HG03060 (cell line): ENCODE measurements at regions not wholly inside any gene's neighbourhood (a gene's known extent, or its start where the extent isn't known, plus 50 kb on each side); places are given as distances from the start of the nearest gene placed in this dataset.
"Not testable (repeated sequence)": the region's sequence is repeated elsewhere in the genome, so short reads cannot be mapped to it uniquely, and the experiment has no call there.

Experiments
- ATAC-seq: cut with Tn5 transposase; IDR thresholded peaks from one replicate; pipeline ENCODE4 v1.9.1; 2021; ENCODE audit warnings: low read depth, moderate number of reproducible peaks; ENCODE audit not compliant: unreplicated experiment

- no peak for ATAC-seq
These were observed 81.3 kb upstream of the BHLHE40 start for GRCh38 chr3:4897765-4898453.

DNA sequence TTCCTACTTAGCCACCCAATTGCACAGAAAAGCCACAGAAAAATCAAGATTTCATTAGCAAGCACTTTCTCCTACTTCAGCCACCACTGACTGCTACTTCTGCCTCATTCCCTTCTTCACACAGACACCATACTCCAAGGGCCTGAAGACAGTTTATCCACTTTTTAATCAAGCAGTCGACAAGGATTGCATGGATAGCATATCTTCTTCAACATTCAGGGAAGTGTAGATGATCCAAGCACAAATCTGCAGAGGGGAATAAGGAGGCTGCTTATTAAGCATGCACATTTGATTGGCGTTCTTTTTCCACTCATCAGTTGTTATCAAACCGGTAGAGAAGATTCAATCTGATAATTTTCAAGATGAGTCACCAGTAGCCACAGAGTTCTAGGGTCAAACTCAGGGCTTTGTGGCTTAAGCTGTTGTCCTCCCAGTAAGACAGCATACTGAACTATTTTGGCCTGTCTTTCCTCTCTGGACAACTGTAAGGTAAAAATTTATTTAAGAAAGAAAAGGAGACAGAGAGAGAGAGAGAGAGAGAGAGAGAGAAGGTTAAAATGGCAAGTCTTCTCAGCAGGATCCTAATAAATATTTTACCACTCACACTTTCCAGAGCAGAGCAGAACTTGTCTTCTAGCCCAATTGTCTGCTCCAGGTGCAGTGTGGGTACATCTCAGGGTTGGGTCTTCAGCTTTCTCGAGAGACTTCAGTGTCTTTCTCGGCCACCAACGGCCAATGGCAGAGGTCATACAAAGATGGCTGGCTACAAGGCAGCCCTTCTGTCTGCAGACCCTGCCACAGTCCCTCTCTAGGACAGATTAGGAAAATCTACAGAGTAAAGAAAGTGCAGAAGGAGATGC lies 80.6 kb upstream of the BHLHE40 start:
- ATAC-seq, result peak; percentile 93

- no peak for ATAC-seq
These were observed 79.5 kb upstream of the BHLHE40 start for GRCh38 chr3:4899710-4900109.

DNA sequence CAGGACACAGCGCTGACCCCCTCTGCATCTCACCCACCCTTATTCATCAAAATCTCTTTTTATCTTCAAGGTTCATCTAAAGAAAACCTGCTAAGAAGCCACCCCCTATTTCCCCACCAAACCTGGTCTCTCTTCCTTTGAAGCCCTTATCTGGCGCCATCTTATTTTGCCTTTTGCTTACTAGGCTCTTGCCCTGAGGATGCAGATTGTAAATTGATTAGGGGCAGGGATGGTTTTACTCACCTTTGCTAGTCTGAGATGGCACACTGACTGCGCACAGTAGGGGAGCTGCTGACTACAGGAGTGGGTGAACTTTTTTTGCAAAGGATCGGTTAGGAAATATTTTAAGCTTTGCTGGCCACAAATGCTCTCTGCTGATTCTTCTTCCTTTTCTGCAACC lies 78.9 kb upstream of the BHLHE40 start:
- ATAC-seq, result no peak

DNA sequence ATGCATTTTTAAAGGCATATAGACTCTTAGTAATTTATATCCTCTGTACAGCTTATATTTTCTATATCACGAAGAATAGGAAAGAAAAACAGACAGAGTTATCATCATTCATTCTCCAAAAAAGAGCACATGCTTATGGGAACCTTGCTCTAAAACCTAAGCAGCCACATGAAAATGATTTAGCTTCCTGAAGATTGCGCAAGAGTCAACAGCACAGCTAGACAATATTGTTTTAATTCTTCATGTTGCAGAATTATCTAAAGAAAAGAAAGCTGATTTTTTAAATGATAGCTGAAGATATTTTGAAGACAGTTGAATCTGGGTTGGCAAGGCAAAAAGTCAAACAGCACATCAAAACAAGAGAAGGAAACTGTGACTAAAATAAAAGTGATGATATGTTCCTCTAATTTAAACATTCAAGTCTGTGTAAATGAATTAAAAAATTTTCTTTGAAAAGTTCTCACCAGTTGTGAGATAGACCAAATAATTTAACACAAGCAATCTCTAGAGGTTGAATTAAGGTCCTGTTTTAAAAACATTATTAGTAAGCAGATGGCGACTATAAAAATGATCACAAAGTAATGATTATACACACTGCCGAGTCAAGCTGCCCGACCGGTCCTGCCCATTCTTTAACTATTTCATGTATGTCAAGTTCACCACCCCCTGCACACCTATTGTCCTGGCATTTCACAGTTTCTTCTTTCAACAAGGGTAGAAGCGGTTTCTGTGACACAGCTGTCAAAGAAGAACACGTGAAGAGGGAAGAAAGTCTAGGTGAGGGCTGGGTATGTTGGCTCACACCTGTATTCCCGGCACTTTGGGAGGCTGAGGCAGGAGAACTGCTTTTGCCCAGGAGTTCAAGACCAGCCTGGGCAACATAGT lies 74.2 kb upstream of the BHLHE40 start:
- ATAC-seq, result no peak

GRCh38 chr3:4906107-4906621 lies 73.1 kb upstream of the BHLHE40 start:
- ATAC-seq, result no peak

- ATAC-seq, result no peak
These were observed 72.2 kb upstream of the BHLHE40 start for GRCh38 chr3:4907050-4907449.

DNA sequence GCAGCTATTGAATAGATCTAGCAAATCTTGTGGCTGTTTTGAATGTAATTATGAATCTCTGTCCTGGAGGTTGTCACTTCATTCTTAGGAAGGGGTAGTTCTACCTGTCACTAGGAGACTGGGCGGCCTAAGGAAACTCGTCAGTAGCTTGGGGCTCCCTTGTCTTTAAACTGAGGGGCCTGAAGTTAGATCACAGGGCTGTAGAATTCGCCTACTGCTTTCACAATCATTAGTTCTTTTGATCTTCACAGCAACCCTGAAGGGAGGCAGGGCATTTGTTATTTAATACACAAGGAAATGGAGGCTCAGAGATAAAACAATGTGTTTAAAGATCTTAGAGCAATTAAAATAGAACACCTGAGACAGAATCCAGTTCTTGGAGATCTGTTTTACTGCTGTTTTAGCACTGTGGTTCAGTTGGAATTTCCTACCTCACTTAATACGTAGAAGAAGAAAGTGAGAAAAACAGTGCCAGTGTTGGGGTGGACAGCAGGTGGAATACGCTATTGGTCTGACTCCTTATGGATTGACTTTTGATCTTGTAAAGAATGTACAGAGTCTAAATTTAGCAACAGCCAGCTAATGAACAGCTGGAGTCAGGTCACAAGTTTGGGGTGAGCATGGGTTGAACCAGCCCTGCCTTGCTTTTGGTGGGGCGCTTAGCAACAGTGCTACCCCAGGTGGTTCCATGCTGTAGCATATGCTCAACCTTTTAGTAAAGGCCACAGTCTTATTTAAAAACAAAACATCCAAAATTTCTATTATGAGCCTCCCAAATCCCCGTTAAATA lies 71.4 kb upstream of the BHLHE40 start:
- ATAC-seq, result no peak

DNA sequence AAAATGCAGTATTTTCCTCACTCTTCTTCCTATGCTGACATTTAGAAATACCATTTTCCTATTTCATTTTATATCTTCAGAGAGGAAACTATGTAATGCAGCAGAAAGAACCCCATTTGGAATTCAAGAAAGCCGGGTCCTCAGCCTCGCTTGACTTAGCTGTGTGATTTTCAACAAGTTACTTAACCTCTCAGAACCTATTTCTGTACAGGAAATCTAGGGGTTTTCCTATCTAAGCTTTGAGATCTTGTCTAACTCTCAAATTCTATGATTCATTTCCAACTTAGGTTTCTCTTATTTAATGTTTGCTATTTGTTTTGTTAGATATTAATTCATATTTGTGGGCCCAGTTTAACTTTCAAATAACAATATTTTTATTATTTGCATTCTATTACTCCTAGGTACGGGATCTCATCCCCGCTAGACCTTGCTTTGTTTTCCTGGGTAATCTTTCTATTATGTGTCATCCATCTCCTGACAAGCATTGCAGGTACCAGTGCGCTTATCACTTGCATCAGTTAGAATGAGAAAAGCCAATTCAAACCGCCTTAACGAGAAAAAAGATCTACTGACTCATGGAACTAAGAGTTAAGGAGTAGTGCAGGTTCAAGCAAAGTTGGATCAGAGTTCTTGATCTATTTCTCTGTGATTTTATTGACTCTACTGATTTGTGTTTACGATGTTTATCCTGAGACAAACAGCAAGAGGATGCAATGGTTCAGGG lies 70.6 kb upstream of the BHLHE40 start:
- no peak for ATAC-seq

- ATAC-seq, result no peak
These were observed 64.8 kb upstream of the BHLHE40 start for GRCh38 chr3:4914464-4914863.

GRCh38 chr3:4921589-4921988 lies 57.6 kb upstream of the BHLHE40 start:
- ATAC-seq, result not testable (repeated sequence)

- ATAC-seq, result no peak
These were observed 52.3 kb upstream of the BHLHE40 start for GRCh38 chr3:4926892-4927291.

- ATAC-seq, result no peak
These were observed 50.9 kb upstream of the BHLHE40 start for GRCh38 chr3:4928277-4928789.
